Mesothelial cell of epicardium (in vitro differentiated cells): ENCODE measurements at regions not wholly inside any gene's neighbourhood (a gene's known extent, or its start where the extent isn't known, plus 50 kb on each side); places are given as distances from the start of the nearest gene placed in this dataset.

Experiments
- DNase-seq, 2 experiments: peaks; one replicate each; pipeline ENCODE4 v3.0.0; 2021; ENCODE audit warnings: low spot score in 2 of 2; ENCODE audit not compliant: unreplicated experiment in 2 of 2
- H3K27ac Mint-ChIP-seq: 2 replicates; pipeline ENCODE4 v1.8.0; 2021; ENCODE audit warnings: mixed read lengths
- H3K27me3 Mint-ChIP-seq: 2 replicates; pipeline ENCODE4 v1.8.0; 2021; ENCODE audit warnings: low read depth, mixed read lengths
- H3K36me3 Mint-ChIP-seq: 2 replicates; pipeline ENCODE4 v1.8.0; 2021; ENCODE audit warnings: mixed read lengths
- H3K4me1 Mint-ChIP-seq: 2 replicates; pipeline ENCODE4 v1.8.0; 2021; ENCODE audit warnings: mixed read lengths
- H3K4me3 Mint-ChIP-seq: 2 replicates; pipeline ENCODE4 v1.8.0; 2021; ENCODE audit warnings: mild to moderate bottlenecking, moderate library complexity, mixed read lengths
- H3K9me3 Mint-ChIP-seq: 2 replicates; pipeline ENCODE4 v1.8.0; 2021; ENCODE audit warnings: mixed read lengths
- CTCF ChIP-seq: fragments of 200-600 bp; sonication (generic); IDR thresholded peaks from one replicate; pipeline ENCODE4 v1.5.0; 2021; ENCODE audit warnings: antibody characterized with exemption; ENCODE audit not compliant: unreplicated experiment

GRCh38 chr3:17802950-17803349 is 60.5 kb upstream of the TBC1D5 start:
- DNase-seq = no peak
- Mint-ChIP-seq H3K27me3 (no peaks in the 10 kb centered on the region), H3K9me3 (no peaks in the 10 kb centered on the region), H3K4me1 (peaks cover 5% of the 10 kb centered on the region), H3K27ac (no peak overlapping the region), H3K4me3 (no peak overlapping the region), H3K36me3 (no peaks in the 10 kb centered on the region)
- TF ChIP-seq CTCF = no peak

GRCh38 chr3:17801131-17801530 is 58.7 kb upstream of the TBC1D5 start:
- Mint-ChIP-seq H3K36me3 (no peaks in the 10 kb centered on the region), H3K27ac (no peak overlapping the region), H3K4me3 (no peak overlapping the region), H3K4me1 (no peaks in the 10 kb centered on the region), H3K27me3 (no peaks in the 10 kb centered on the region), H3K9me3 (no peaks in the 10 kb centered on the region)
- DNase-seq = no peak
- TF ChIP-seq CTCF = no peak

GRCh38 chr3:17800232-17800631 is 57.8 kb upstream of the TBC1D5 start:
- Mint-ChIP-seq H3K9me3 (no peaks in the 10 kb centered on the region), H3K4me3 (no peak overlapping the region), H3K4me1 (peaks cover 1% of the 10 kb centered on the region), H3K27ac (no peak overlapping the region), H3K36me3 (no peaks in the 10 kb centered on the region), H3K27me3 (no peaks in the 10 kb centered on the region)
- no peak for TF ChIP-seq CTCF
- no peak for DNase-seq

GRCh38 chr3:17799312-17799711 is 56.9 kb upstream of the TBC1D5 start:
- Mint-ChIP-seq H3K4me3 (no peak overlapping the region), H3K36me3 (no peaks in the 10 kb centered on the region), H3K27ac (no peak overlapping the region), H3K27me3 (no peaks in the 10 kb centered on the region), H3K4me1 (peaks cover 1% of the 10 kb centered on the region), H3K9me3 (no peaks in the 10 kb centered on the region)
- DNase-seq = no peak
- TF ChIP-seq CTCF = no peak

- Mint-ChIP-seq H3K27ac (no peak overlapping the region), H3K4me1 (peaks cover 1% of the 10 kb centered on the region), H3K27me3 (no peaks in the 10 kb centered on the region), H3K36me3 (no peaks in the 10 kb centered on the region), H3K4me3 (no peak overlapping the region), H3K9me3 (peaks cover 3% of the 10 kb centered on the region)
- TF ChIP-seq CTCF = no peak
- DNase-seq = no peak
Measured at GRCh38 chr3:17798000-17798399, 55.6 kb upstream of the TBC1D5 start.

- peaks cover 1% of the 10 kb centered on the region for H3K4me1 Mint-ChIP-seq
- H3K4me3 Mint-ChIP-seq = no peak overlapping the region
- no peak for DNase-seq
- no peak overlapping the region for H3K27ac Mint-ChIP-seq
- H3K36me3 Mint-ChIP-seq = peaks cover 4% of the 10 kb centered on the region
- H3K9me3 Mint-ChIP-seq = peaks cover 15% of the 10 kb centered on the region
- H3K27me3 Mint-ChIP-seq = no peaks in the 10 kb centered on the region
- no peak for TF ChIP-seq CTCF
Measured at GRCh38 chr3:17795711-17796110, 53.3 kb upstream of the TBC1D5 start.
